T-helper 17 cell (primary cell): ENCODE measurements at regions not wholly inside any gene's neighbourhood (a gene's known extent, or its start where the extent isn't known, plus 50 kb on each side); places are given as distances from the start of the nearest gene placed in this dataset.

Source experiments
- ATAC-seq: fragments of 150-1000 bp; cut with Tn5 transposase; 2 replicates; pipeline ENCODE4 v1.10.0; 2021; ENCODE audit warnings: mild to moderate bottlenecking, moderate library complexity
- DNase-seq, 3 donors: peaks; one replicate each; pipeline versions ENCODE4 v3.0.0 to v3.0.0-alpha.2; 2020 to 2021
- H3K9me3 ChIP-seq: one replicate; pipeline ENCODE4 v1.7.0; 2013; ENCODE audit warnings: low read length, mild to moderate bottlenecking; ENCODE audit not compliant: control insufficient read depth, poor library complexity, severe bottlenecking
- H3K27ac Mint-ChIP-seq: one replicate; pipeline ENCODE4 v1.8.0; 2022; ENCODE audit warnings: mild to moderate bottlenecking, moderate library complexity, mixed read lengths
- H3K27me3 Mint-ChIP-seq: one replicate; pipeline ENCODE4 v1.8.0; 2022; ENCODE audit warnings: mixed read lengths
- H3K36me3 Mint-ChIP-seq: one replicate; pipeline ENCODE4 v1.8.0; 2022; ENCODE audit warnings: low read depth, mixed read lengths
- H3K4me1 Mint-ChIP-seq: one replicate; pipeline ENCODE4 v1.8.0; 2022; ENCODE audit warnings: mild to moderate bottlenecking, mixed read lengths
- H3K4me3 Mint-ChIP-seq: one replicate; pipeline ENCODE4 v1.8.0; 2022; ENCODE audit warnings: mild to moderate bottlenecking, moderate library complexity, mixed read lengths

DNA sequence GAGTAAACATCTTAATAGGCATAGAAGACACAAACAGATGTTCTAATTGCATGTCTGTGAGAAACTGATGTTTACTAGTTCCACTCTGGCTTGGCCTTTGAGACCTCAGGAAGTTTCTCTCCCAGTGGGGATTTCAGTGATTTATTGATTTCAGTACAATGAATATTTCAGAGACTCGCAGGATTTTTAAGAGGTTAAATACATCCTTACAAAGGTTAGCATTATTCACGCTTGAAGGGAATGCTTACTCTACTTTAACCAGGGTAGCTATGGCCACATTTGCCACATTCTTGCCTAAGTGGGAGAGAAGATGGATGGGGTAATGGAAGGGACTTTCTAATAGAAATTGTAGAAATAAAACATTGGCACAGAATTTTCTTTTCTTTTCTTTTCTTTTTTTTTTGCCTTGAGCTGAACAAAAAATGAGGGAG is 480.1 kb downstream of the SPRY1 start:
- no peak overlapping the region for H3K27ac Mint-ChIP-seq

DNA sequence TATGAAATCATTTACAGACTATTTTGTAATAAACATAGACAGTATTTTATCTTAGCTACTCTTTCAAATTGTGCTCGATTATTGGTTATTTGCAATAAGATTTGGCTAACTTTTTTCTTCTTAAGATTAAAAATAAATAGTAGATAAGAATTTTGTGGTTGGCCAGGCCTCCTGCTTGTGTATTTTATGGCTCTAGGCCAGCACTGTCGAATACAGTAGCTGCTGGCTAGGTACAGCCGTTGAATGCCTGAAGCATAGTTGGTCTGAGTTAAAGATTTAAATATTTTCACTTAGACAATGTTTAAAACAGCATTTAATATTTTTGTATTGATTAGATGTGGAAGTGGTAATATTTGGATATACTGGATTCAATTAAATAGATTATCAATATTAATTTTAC is 481.0 kb downstream of the SPRY1 start:
- no peaks in the 10 kb centered on the region for H3K36me3 Mint-ChIP-seq
- DNase-seq: no peak

More for the DNA sequence above, 480.1 kb downstream of the SPRY1 start:
- ATAC-seq: no peak
- Mint-ChIP-seq H3K4me1 (no peaks in the 10 kb centered on the region), H3K4me3 (no peak overlapping the region), H3K36me3 (no peaks in the 10 kb centered on the region), H3K27me3 (peaks cover 5% of the 10 kb centered on the region)
- DNase-seq: no peak
- no peaks in the 10 kb centered on the region for H3K9me3 ChIP-seq

GRCh38 chr4:123878976-123879375 is 482.4 kb downstream of the SPRY1 start:
- Mint-ChIP-seq H3K27ac (no peak overlapping the region), H3K27me3 (peaks cover 5% of the 10 kb centered on the region), H3K4me1 (no peaks in the 10 kb centered on the region), H3K36me3 (no peaks in the 10 kb centered on the region), H3K4me3 (no peak overlapping the region)
- no peak for ATAC-seq
- no peaks in the 10 kb centered on the region for H3K9me3 ChIP-seq
- DNase-seq: no peak

More for the DNA sequence above, 481.0 kb downstream of the SPRY1 start:
- ATAC-seq: no peak
- Mint-ChIP-seq H3K4me1 (no peaks in the 10 kb centered on the region), H3K4me3 (no peak overlapping the region), H3K27me3 (peaks cover 5% of the 10 kb centered on the region), H3K27ac (no peak overlapping the region)
- no peaks in the 10 kb centered on the region for H3K9me3 ChIP-seq

DNA sequence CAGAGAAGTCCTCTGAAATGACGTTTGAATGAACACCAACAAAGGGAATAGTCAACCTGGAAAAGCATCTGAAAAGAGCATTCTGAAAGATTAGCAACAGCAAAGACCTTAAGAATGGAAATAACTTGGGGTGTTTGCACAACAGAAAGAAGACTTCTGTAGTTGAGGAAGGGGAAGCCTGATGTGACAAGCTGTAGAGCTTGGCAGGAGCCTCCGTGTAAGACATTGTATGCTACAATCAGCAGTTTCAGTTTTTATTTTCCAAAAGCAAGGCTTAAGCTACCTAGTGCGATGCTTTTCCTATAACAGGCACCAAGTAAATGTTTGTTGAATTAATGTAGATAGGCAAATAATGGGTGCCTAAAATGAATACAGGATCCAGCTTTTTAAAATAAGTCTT is 484.0 kb downstream of the SPRY1 start:
- Mint-ChIP-seq H3K27ac (no peak overlapping the region), H3K4me1 (no peaks in the 10 kb centered on the region), H3K36me3 (no peaks in the 10 kb centered on the region), H3K4me3 (no peak overlapping the region), H3K27me3 (peaks cover 5% of the 10 kb centered on the region)
- no peak for ATAC-seq
- H3K9me3 ChIP-seq: no peaks in the 10 kb centered on the region
- no peak for DNase-seq

DNA sequence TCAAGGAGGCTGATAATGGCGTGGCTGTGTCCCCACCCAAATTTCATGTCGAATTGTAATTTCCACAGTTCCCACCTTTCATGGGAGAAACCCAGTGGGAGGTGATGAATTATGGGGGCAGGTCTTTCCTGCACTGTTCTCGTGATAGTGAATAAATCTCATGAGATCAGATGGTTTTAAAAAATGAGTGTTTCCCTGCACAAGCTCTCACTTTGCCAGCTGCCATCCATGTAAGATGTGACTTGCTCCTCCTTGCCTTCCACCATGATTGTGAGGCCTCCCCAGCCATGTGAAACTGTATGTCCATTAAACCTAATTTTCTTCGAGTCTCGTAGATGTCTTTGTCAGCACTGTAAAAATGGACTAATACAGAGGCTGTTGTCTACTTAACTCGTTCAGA is 488.3 kb downstream of the SPRY1 start:
- H3K27ac Mint-ChIP-seq: no peak overlapping the region
- no peaks in the 10 kb centered on the region for H3K9me3 ChIP-seq
- ATAC-seq: no peak
- no peaks in the 10 kb centered on the region for H3K27me3 Mint-ChIP-seq
- no peaks in the 10 kb centered on the region for H3K4me1 Mint-ChIP-seq
- H3K4me3 Mint-ChIP-seq: no peak overlapping the region
- no peaks in the 10 kb centered on the region for H3K36me3 Mint-ChIP-seq
- DNase-seq: no peak

DNA sequence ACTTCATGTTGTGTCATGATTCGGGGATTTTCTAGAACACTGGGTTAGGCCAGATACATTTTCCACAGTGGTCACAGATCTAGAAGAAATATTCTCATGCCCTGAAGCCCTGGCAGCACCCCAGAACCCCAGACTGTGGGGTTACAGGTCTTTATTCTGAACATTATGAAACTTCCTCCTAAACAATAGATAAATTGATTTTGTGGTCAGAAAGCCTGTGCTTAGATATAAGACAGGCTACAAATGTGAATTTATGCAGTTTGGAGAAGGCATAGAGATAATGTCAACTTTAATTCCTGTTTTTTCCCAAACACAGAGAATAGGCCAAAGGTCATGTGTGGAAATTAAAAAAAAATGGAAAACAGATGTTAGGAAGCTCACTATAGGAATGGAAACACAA is 492.9 kb downstream of the SPRY1 start:
- DNase-seq (no peak), ATAC-seq (no peak)
- Mint-ChIP-seq H3K4me3 (no peak overlapping the region), H3K27me3 (no peaks in the 10 kb centered on the region), H3K27ac (no peak overlapping the region), H3K4me1 (no peaks in the 10 kb centered on the region), H3K36me3 (no peaks in the 10 kb centered on the region)
- H3K9me3 ChIP-seq: no peaks in the 10 kb centered on the region

DNA sequence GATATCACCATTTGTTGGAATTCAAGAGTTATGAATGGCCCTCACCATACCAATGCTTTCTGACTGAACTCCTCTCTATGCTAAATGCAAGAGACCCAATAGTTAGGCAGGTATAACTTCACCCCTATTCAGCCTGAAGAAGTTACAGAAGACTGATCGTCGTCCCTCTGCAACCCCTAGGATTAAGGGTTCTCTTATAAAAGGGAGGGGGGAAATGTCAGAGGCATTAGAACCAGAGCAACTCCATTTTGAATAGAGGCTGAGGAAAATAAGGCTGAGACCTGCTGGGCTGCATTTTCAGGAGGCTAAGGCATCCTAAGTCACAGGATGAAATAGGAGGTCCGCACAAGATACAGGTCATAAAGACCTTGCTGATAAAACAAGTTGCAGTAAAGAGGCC is 494.3 kb downstream of the SPRY1 start:
- no peak for ATAC-seq
- DNase-seq: no peak
- H3K36me3 Mint-ChIP-seq: no peaks in the 10 kb centered on the region
- no peaks in the 10 kb centered on the region for H3K9me3 ChIP-seq
- no peak overlapping the region for H3K27ac Mint-ChIP-seq
- H3K4me3 Mint-ChIP-seq: no peak overlapping the region
- H3K4me1 Mint-ChIP-seq: no peaks in the 10 kb centered on the region
- no peaks in the 10 kb centered on the region for H3K27me3 Mint-ChIP-seq

DNA sequence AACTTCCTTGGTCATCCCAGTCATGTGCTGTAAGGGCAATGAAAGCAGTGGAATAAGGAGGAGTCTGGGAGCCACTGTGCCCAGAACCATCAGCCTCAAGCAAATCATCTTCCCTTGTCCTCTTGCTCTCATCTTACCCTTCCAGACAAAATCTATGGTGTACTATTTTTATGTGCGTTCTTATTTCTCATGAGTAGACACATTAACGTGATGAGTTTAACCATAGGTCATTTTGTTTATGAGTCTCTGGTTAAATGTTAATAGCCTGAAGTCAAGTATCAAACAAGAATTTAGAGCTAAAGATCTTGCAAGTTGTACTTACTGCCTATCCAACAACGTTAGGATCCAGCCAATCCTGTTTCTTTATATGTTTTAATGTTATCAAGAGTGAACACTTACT is 495.3 kb downstream of the SPRY1 start:
- ATAC-seq (no peak), DNase-seq (no peak)
- Mint-ChIP-seq H3K4me3 (no peak overlapping the region), H3K36me3 (no peaks in the 10 kb centered on the region), H3K27me3 (no peaks in the 10 kb centered on the region), H3K27ac (no peak overlapping the region), H3K4me1 (no peaks in the 10 kb centered on the region)
- no peaks in the 10 kb centered on the region for H3K9me3 ChIP-seq

DNA sequence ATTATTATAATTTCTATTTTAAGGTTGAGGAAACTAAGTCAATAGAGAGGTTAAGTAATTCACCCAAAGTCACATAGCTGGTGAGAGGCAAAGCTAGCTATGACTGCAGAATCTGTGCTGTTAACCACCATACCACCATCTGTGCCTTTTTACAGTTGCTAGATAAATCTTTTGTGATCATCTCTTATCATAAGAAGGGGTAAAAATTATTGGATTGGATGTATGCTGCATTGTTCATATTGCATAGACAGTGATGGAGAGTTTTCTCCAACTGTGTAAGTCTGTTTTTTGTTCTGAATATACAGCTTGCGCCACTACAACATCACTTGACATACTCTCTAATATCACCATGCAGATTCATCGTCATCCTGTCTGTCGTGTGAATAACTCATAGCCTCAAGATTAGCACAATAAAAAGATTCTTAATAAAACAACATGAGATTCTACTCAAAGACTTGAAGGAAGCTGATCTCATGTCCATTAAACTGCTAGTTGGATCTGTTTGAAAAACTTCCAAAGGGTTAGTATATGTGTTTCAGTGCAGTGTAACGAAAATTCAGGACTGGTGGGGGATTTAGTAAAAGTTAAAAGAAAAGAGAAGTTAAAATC is 495.9 kb downstream of the SPRY1 start:
- ATAC-seq: no peak
- H3K9me3 ChIP-seq: no peaks in the 10 kb centered on the region
- H3K4me1 Mint-ChIP-seq: no peaks in the 10 kb centered on the region
- H3K27ac Mint-ChIP-seq: no peak overlapping the region
- H3K27me3 Mint-ChIP-seq: no peaks in the 10 kb centered on the region
- no peaks in the 10 kb centered on the region for H3K36me3 Mint-ChIP-seq
- no peak for DNase-seq
- H3K4me3 Mint-ChIP-seq: no peak overlapping the region

DNA sequence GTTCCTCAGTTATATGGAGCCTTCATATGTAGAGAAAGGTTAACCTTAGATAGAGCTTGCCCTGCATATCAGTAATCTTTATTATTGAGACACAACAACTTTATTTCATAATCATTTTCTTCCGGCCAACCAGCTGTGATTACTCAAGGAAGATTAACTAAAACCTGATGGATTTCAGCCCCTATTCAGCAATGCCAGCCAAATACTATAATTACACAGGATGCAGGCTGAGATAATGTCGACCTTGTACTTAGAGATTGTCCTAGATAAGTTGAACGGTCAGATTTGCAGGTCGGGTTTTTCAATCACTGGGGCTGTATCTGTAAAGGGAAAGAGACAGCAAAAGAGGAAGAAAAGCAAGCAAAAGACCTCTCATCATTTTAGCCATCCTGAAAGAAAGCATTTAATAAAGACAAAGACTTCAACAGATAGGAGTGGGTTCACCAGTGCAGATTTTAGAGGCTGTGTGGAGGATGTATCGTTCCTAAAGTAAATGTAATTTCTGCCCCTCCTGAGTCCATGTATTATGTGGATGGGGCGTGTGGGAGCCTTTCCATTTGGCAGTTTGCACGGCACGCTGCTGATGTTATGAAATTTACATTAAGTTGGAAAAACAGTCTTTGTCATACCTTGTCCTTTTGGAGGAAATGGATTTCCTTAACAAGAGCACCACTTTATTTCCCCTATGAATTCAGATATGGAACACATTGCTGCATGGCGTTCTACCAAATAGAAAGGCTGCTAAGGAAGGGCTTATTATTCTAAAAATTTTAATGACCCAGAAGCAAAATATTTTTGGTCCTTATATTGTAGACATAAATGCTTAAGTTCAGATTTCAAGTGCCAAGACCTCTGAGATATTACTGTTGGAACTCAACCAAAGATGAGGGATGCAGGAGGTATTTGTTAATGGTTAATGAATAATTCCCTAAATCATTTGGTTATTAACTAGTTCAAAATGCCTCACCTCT is 496.7 kb downstream of the SPRY1 start:
- H3K27ac Mint-ChIP-seq: no peak overlapping the region
- no peak for ATAC-seq
- H3K4me3 Mint-ChIP-seq: no peak overlapping the region
- no peaks in the 10 kb centered on the region for H3K9me3 ChIP-seq
- H3K27me3 Mint-ChIP-seq: no peaks in the 10 kb centered on the region
- DNase-seq: no peak
- no peaks in the 10 kb centered on the region for H3K36me3 Mint-ChIP-seq
- H3K4me1 Mint-ChIP-seq: no peaks in the 10 kb centered on the region

- no peaks in the 10 kb centered on the region for H3K27me3 Mint-ChIP-seq
- DNase-seq: no peak
These were observed 500.0 kb downstream of the SPRY1 start for GRCh38 chr4:123896446-123897071.

GRCh38 chr4:123898946-123899666 is 502.5 kb downstream of the SPRY1 start:
- DNase-seq: no peak
- H3K4me3 Mint-ChIP-seq: no peak overlapping the region
- H3K27me3 Mint-ChIP-seq: no peaks in the 10 kb centered on the region
- ATAC-seq: no peak
- H3K36me3 Mint-ChIP-seq: no peaks in the 10 kb centered on the region
- no peaks in the 10 kb centered on the region for H3K4me1 Mint-ChIP-seq
- no peaks in the 10 kb centered on the region for H3K9me3 ChIP-seq
- H3K27ac Mint-ChIP-seq: no peak overlapping the region

More at GRCh38 chr4:123896446-123897071, 500.0 kb downstream of the SPRY1 start:
- Mint-ChIP-seq H3K27ac (no peak overlapping the region), H3K4me1 (no peaks in the 10 kb centered on the region), H3K36me3 (no peaks in the 10 kb centered on the region), H3K4me3 (no peak overlapping the region)
- H3K9me3 ChIP-seq: no peaks in the 10 kb centered on the region
- ATAC-seq: no peak

- Mint-ChIP-seq H3K4me3 (no peak overlapping the region), H3K36me3 (peaks cover 3% of the 10 kb centered on the region), H3K27ac (no peak overlapping the region), H3K4me1 (no peaks in the 10 kb centered on the region), H3K27me3 (no peaks in the 10 kb centered on the region)
- ATAC-seq (no peak), DNase-seq (no peak)
- H3K9me3 ChIP-seq: no peaks in the 10 kb centered on the region
These were observed 508.3 kb downstream of the SPRY1 start for GRCh38 chr4:123904882-123905281.
